Neuronal stem cell (in vitro differentiated cells): ENCODE measurements at regions not wholly inside any gene's neighbourhood (a gene's known extent, or its start where the extent isn't known, plus 50 kb on each side); places are given as distances from the start of the nearest gene placed in this dataset.

Experiments used
- DNase-seq: peaks from one replicate; pipeline ENCODE4 v3.0.0-alpha.2; 2013; ENCODE audit warnings: low spot score
- H2AFZ ChIP-seq: one replicate; pipeline ENCODE4 v1.6.1; 2013; ENCODE audit warnings: mild to moderate bottlenecking, low read length, inconsistent platforms
- H2AK5ac ChIP-seq: 2 replicates; pipeline ENCODE4 v1.6.1; 2013; ENCODE audit warnings: low read depth, mild to moderate bottlenecking, inconsistent platforms, low read length, moderate library complexity, mixed read lengths
- H2BK120ac ChIP-seq: 2 replicates; pipeline ENCODE4 v1.6.1; 2013; ENCODE audit warnings: low read depth, mild to moderate bottlenecking, inconsistent platforms, low read length, moderate library complexity, mixed read lengths
- H2BK12ac ChIP-seq: one replicate; pipeline ENCODE4 v1.6.1; 2013; ENCODE audit warnings: low read length, inconsistent platforms
- H2BK15ac ChIP-seq: 2 replicates; pipeline ENCODE4 v1.6.1; 2013; ENCODE audit warnings: mild to moderate bottlenecking, low read length, inconsistent platforms, mixed read lengths
- H2BK5ac ChIP-seq: one replicate; pipeline ENCODE4 v1.6.1; 2013; ENCODE audit warnings: inconsistent platforms, mild to moderate bottlenecking, low read length, moderate library complexity
- H3K14ac ChIP-seq: one replicate; pipeline ENCODE4 v1.6.1; 2013; ENCODE audit warnings: low read length, inconsistent platforms
- H3K18ac ChIP-seq: 2 replicates; pipeline ENCODE4 v1.6.1; 2013; ENCODE audit warnings: low read length, inconsistent platforms
- H3K23ac ChIP-seq: 2 replicates; pipeline ENCODE4 v1.6.1; 2013; ENCODE audit warnings: low read depth, mild to moderate bottlenecking, mixed read lengths, low read length, inconsistent platforms; ENCODE audit not compliant: poor library complexity
- H3K27ac ChIP-seq: replicated peaks from 3 replicates; pipeline ENCODE4 v1.5.1; 2013; ENCODE audit warnings: low read length, inconsistent platforms
- H3K27me3 ChIP-seq, 3 experiments: 2 replicates each; pipeline ENCODE4 v1.6.1; 2013; ENCODE audit warnings: low read length in 3 of 3, mild to moderate bottlenecking in 2 of 3, inconsistent platforms in 1 of 3, low read depth in 1 of 3, mixed read lengths in 1 of 3, moderate library complexity in 1 of 3; ENCODE audit not compliant: control insufficient read depth in 3 of 3, insufficient read depth in 3 of 3
- H3K36me3 ChIP-seq, 2 donors: replicated peaks in 1 of 2; 2 replicates each; pipeline ENCODE4 v1.6.1; 2013; ENCODE audit warnings: low read length in 2 of 2; ENCODE audit not compliant: control insufficient read depth in 2 of 2, insufficient read depth in 2 of 2
- H3K4ac ChIP-seq: 2 replicates; pipeline ENCODE4 v1.6.1; 2013; ENCODE audit warnings: inconsistent platforms, mild to moderate bottlenecking, low read length, moderate library complexity
- H3K4me1 ChIP-seq, 2 donors: 1 replicate in 1 of 2; 2 replicates in 1 of 2; pipeline ENCODE4 v1.6.1; 2013; ENCODE audit warnings: low read length in 2 of 2, low read depth in 1 of 2; ENCODE audit not compliant: control insufficient read depth in 2 of 2, insufficient read depth in 1 of 2
- H3K4me2 ChIP-seq: one replicate; pipeline ENCODE4 v1.6.1; 2013; ENCODE audit warnings: mild to moderate bottlenecking, low read length, inconsistent platforms; ENCODE audit not compliant: insufficient read depth, poor library complexity, severe bottlenecking
- H3K4me3 ChIP-seq, 2 donors: 2 replicates each; pipeline ENCODE4 v1.5.1; 2013; ENCODE audit warnings: low read length in 2 of 2, mild to moderate bottlenecking in 2 of 2, inconsistent platforms in 1 of 2, moderate library complexity in 1 of 2
- H3K79me1 ChIP-seq: one replicate; pipeline ENCODE4 v1.6.1; 2013; ENCODE audit warnings: low read depth, mild to moderate bottlenecking, inconsistent platforms, low read length, moderate library complexity
- H3K9ac ChIP-seq: one replicate; pipeline ENCODE4 v1.6.1; 2013; ENCODE audit warnings: mild to moderate bottlenecking, low read depth, low read length, inconsistent platforms; ENCODE audit not compliant: poor library complexity
- H3K9me3 ChIP-seq, 2 donors: replicated peaks in 1 of 2; 2 replicates each; pipeline versions ENCODE3 to v1.6.1; 2013; ENCODE audit warnings: low read length in 2 of 2, mild to moderate bottlenecking in 2 of 2, inconsistent platforms in 1 of 2, low read depth in 1 of 2, mixed read lengths in 1 of 2, moderate library complexity in 1 of 2; ENCODE audit not compliant: control insufficient read depth in 2 of 2, insufficient read depth in 1 of 2
- H4K8ac ChIP-seq: one replicate; pipeline ENCODE4 v1.6.1; 2013; ENCODE audit warnings: low read depth, mild to moderate bottlenecking, inconsistent platforms, low read length, moderate library complexity
- H4K91ac ChIP-seq: one replicate; pipeline ENCODE4 v1.6.1; 2013; ENCODE audit warnings: low read length, low read depth, mild to moderate bottlenecking, inconsistent platforms; ENCODE audit not compliant: poor library complexity
- WGBS, 2 donors: extraction: QIAGEN DNeasy Blood & Tissue Kit; methylation state at CpG; one replicate each; pipeline ENCODE4 v1.1.7; 2013; ENCODE audit warnings: missing lambda C conversion rate in 2 of 2, mixed read lengths in 1 of 2; ENCODE audit not compliant: insufficient read length in 2 of 2, insufficient replicate concordance in 1 of 2; ENCODE audit errors: extremely low coverage in 2 of 2; 5-methylcytosine and 5-hydroxymethylcytosine counted together

DNA sequence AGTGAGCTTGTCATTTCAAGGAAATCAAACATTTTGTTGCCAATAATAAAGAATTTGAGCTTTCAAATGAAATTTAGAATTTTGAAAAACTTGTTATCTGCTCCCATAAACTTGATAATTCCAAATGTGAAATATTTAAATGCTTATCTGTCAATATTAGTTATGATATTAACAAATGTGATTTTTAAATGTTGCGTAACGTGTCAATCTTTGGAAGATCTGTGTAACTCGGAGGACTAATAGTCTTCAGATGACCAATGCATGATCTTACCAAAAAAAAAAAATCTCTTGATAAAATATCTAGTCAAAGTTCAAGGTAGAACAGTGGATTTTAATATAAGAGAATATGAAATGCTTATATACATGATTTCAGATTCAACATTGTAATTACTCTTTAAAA lies 274.5 kb upstream of the HSF2 start:
- Histone ChIP-seq H2BK12ac (no peak overlapping the region), H3K4me1 (no peaks in the 10 kb centered on the region), H3K4me3 (no peak overlapping the region), H3K4me2 (no peak overlapping the region), H3K27ac (no peak overlapping the region), H3K4ac (no peak overlapping the region), H3K9me3 (no peaks in the 10 kb centered on the region), H4K8ac (no peak overlapping the region), H2BK5ac (no peak overlapping the region), H3K27me3 (no peaks in the 10 kb centered on the region), H3K18ac (no peak overlapping the region), H3K9ac (no peak overlapping the region), H3K36me3 (no peaks in the 10 kb centered on the region), H3K79me1 (no peaks in the 10 kb centered on the region), H2AK5ac (no peak overlapping the region), H2BK120ac (no peak overlapping the region), H2AFZ (no peak overlapping the region), H3K14ac (no peak overlapping the region), H4K91ac (no peak overlapping the region), H3K23ac (no peak overlapping the region), H2BK15ac (no peak overlapping the region)
- no CpG with 5 or more reads among the region's 3 CpGs for WGBS, 2 donors
- no peak for DNase-seq

DNA sequence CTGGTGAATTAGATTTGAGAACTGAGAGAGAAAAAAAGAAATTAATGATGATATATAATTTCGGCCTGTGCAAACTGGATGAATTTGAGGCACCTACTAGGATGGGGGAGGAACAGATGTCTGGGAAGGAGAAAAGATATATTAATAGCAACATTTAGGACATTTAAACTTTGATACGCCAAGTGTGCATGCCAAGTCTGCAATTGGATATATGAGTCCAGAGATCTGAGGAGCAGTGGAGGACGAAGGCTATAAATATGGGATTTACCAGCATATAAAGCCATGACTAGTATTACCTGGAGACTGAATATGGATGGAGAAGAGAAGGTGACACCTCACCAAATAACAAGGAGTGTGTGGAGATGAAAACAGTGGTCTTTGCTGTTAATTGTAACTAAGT lies 272.6 kb upstream of the HSF2 start:
- Histone ChIP-seq H2BK120ac (no peak overlapping the region), H3K23ac (no peak overlapping the region), H3K27ac (no peak overlapping the region), H4K8ac (no peak overlapping the region), H3K14ac (no peak overlapping the region), H2BK15ac (no peak overlapping the region), H2BK5ac (no peak overlapping the region), H3K36me3 (no peaks in the 10 kb centered on the region), H3K4me2 (no peak overlapping the region), H3K9ac (no peak overlapping the region), H3K79me1 (no peaks in the 10 kb centered on the region), H3K4ac (no peak overlapping the region), H2BK12ac (no peak overlapping the region), H3K18ac (no peak overlapping the region), H3K9me3 (no peaks in the 10 kb centered on the region), H2AFZ (no peak overlapping the region), H3K4me3 (no peak overlapping the region), H2AK5ac (no peak overlapping the region), H3K4me1 (no peaks in the 10 kb centered on the region), H4K91ac (no peak overlapping the region), H3K27me3 (no peaks in the 10 kb centered on the region)
- DNase-seq: no peak
- WGBS, 2 donors: no CpG with 5 or more reads among the region's 3 CpGs

GRCh38 chr6:122128445-122128844 lies 271.0 kb upstream of the HSF2 start:
- no peak overlapping the region for H2AFZ ChIP-seq
- H3K23ac ChIP-seq: no peak overlapping the region
- H3K18ac ChIP-seq: no peak overlapping the region
- H2AK5ac ChIP-seq: no peak overlapping the region
- H4K8ac ChIP-seq: no peak overlapping the region
- H3K14ac ChIP-seq: no peak overlapping the region
- H3K27me3 ChIP-seq: no peaks in the 10 kb centered on the region
- DNase-seq: no peak
- no peak overlapping the region for H3K27ac ChIP-seq
- WGBS, 2 donors: no CpG with 5 or more reads among the region's 1 CpG
- H3K9me3 ChIP-seq: no peaks in the 10 kb centered on the region
- no peak overlapping the region for H2BK15ac ChIP-seq
- no peaks in the 10 kb centered on the region for H3K79me1 ChIP-seq
- no peak overlapping the region for H2BK12ac ChIP-seq
- H3K36me3 ChIP-seq: no peaks in the 10 kb centered on the region
- H3K4me1 ChIP-seq: no peaks in the 10 kb centered on the region
- H3K9ac ChIP-seq: no peak overlapping the region
- H3K4me3 ChIP-seq: no peak overlapping the region
- H3K4ac ChIP-seq: no peak overlapping the region
- H4K91ac ChIP-seq: no peak overlapping the region
- no peak overlapping the region for H2BK5ac ChIP-seq
- H3K4me2 ChIP-seq: no peak overlapping the region
- H2BK120ac ChIP-seq: no peak overlapping the region

- no peak overlapping the region for H3K18ac ChIP-seq
- no peak overlapping the region for H4K8ac ChIP-seq
- no peak overlapping the region for H2BK12ac ChIP-seq
- H2AFZ ChIP-seq: no peak overlapping the region
- H3K14ac ChIP-seq: no peak overlapping the region
- H2BK15ac ChIP-seq: no peak overlapping the region
- H3K9ac ChIP-seq: no peak overlapping the region
- WGBS, 2 donors: no CpG with 5 or more reads among the region's 1 CpG
- H3K27me3 ChIP-seq: no peaks in the 10 kb centered on the region
- no peak overlapping the region for H2BK120ac ChIP-seq
- H3K27ac ChIP-seq: no peak overlapping the region
- H3K9me3 ChIP-seq: no peaks in the 10 kb centered on the region
- no peak overlapping the region for H2AK5ac ChIP-seq
- H3K4me2 ChIP-seq: no peak overlapping the region
- H3K36me3 ChIP-seq: no peaks in the 10 kb centered on the region
- no peak overlapping the region for H3K23ac ChIP-seq
- no peak overlapping the region for H3K4ac ChIP-seq
- H3K4me3 ChIP-seq: no peak overlapping the region
- no peak for DNase-seq
- H3K4me1 ChIP-seq: no peaks in the 10 kb centered on the region
- H4K91ac ChIP-seq: no peak overlapping the region
- no peaks in the 10 kb centered on the region for H3K79me1 ChIP-seq
- no peak overlapping the region for H2BK5ac ChIP-seq
Measured at GRCh38 chr6:122129313-122130025, 270.0 kb upstream of the HSF2 start.
